ENCODE measurements at regions not wholly inside any gene's neighbourhood (a gene's known extent, or its start where the extent isn't known, plus 50 kb on each side); places are given as distances from the start of the nearest gene placed in this dataset.

- intact Hi-C loops (cut with DNase I), result no loop called here
- Histone ChIP-seq H3K4me3 (no peak overlapping the region), H3K9me3 (no peaks in the 10 kb centered on the region), H3K4me1 (ENCODE audit: insufficient read depth) (no peaks in the 10 kb centered on the region), H3K27me3 (no peaks in the 10 kb centered on the region), H3K27ac (no peak overlapping the region), H3K36me3 (no peaks in the 10 kb centered on the region)
- 95 to 98% (median 96%) methylated on average over 3 of the region's 3 CpGs for WGBS, 3 donors
- no peak for TF ChIP-seq EP300 (IDR thresholded peaks at IDR 0.05)
- no peak for TF ChIP-seq POLR2A (IDR thresholded peaks at IDR 0.05)
- no peak for TF ChIP-seq CTCF (IDR thresholded peaks at IDR 0.05)
- DNase-seq, result no peak
These were observed 239.9 kb upstream of the TBC1D5 start for GRCh38 chr3:17982211-17982880.

GRCh38 chr3:17980863-17981262 lies 238.4 kb upstream of the TBC1D5 start:
- Histone ChIP-seq H3K36me3 (no peaks in the 10 kb centered on the region), H3K27ac (no peak overlapping the region)
- WGBS, 3 donors, result 83 to 88% (median 87%) methylated on average over 2 of the region's 2 CpGs

GRCh38 chr3:17979911-17980310 lies 237.5 kb upstream of the TBC1D5 start:
- WGBS, 3 donors, result 86 to 94% (median 91%) methylated on average over 3 of the region's 3 CpGs
- Histone ChIP-seq H3K36me3 (no peaks in the 10 kb centered on the region), H3K27ac (no peak overlapping the region), H3K27me3 (no peaks in the 10 kb centered on the region), H3K9me3 (no peaks in the 10 kb centered on the region), H3K4me3 (no peak overlapping the region), H3K4me1 (ENCODE audit: insufficient read depth) (no peaks in the 10 kb centered on the region)
- no peak for TF ChIP-seq CTCF (IDR thresholded peaks at IDR 0.05)
- no peak for TF ChIP-seq POLR2A (IDR thresholded peaks at IDR 0.05)
- intact Hi-C loops (cut with DNase I), result no loop called here
- no peak for DNase-seq

More at GRCh38 chr3:17980863-17981262, 238.4 kb upstream of the TBC1D5 start:
- no peak for DNase-seq
- Histone ChIP-seq H3K9me3 (no peaks in the 10 kb centered on the region), H3K4me3 (no peak overlapping the region), H3K4me1 (ENCODE audit: insufficient read depth) (no peaks in the 10 kb centered on the region), H3K27me3 (no peaks in the 10 kb centered on the region)
- no peak for TF ChIP-seq EP300 (IDR thresholded peaks at IDR 0.05)
- TF ChIP-seq POLR2A (IDR thresholded peaks at IDR 0.05), result no peak
- no peak for TF ChIP-seq CTCF (IDR thresholded peaks at IDR 0.05)
- intact Hi-C loops (cut with DNase I), result no loop called here

- no peaks in the 10 kb centered on the region for H3K9me3 ChIP-seq
- H3K27ac ChIP-seq, result no peak overlapping the region
- H3K27me3 ChIP-seq, result no peaks in the 10 kb centered on the region
- H3K4me3 ChIP-seq, result no peak overlapping the region
- H3K36me3 ChIP-seq, result no peaks in the 10 kb centered on the region
- no peak for TF ChIP-seq EP300 (IDR thresholded peaks at IDR 0.05)
- 55 to 58% (median 58%) methylated on average over 2 of the region's 2 CpGs for WGBS, 3 donors
- no peak for DNase-seq
- intact Hi-C loops (cut with DNase I), result no loop called here
- H3K4me1 ChIP-seq (ENCODE audit: insufficient read depth), result no peaks in the 10 kb centered on the region
These were observed 236.8 kb upstream of the TBC1D5 start for GRCh38 chr3:17979252-17979651.

- Histone ChIP-seq H3K27me3 (no peaks in the 10 kb centered on the region), H3K27ac (no peak overlapping the region), H3K4me3 (no peak overlapping the region), H3K36me3 (no peaks in the 10 kb centered on the region), H3K4me1 (ENCODE audit: insufficient read depth) (no peaks in the 10 kb centered on the region), H3K9me3 (no peaks in the 10 kb centered on the region)
- no peak for DNase-seq
- intact Hi-C loops (cut with DNase I), result no loop called here
- WGBS, 3 donors, result 92 to 98% (median 97%) methylated on average over 1 of the region's 1 CpG
- TF ChIP-seq POLR2A (IDR thresholded peaks at IDR 0.05), result no peak
- TF ChIP-seq EP300 (IDR thresholded peaks at IDR 0.05), result no peak
These were observed 231.9 kb upstream of the TBC1D5 start for GRCh38 chr3:17974206-17974841.

Measured in ovary (tissue), 7 donors.